ENCODE measurements at regions not wholly inside any gene's neighbourhood (a gene's known extent, or its start where the extent isn't known, plus 50 kb on each side); places are given as distances from the start of the nearest gene placed in this dataset.

DNA sequence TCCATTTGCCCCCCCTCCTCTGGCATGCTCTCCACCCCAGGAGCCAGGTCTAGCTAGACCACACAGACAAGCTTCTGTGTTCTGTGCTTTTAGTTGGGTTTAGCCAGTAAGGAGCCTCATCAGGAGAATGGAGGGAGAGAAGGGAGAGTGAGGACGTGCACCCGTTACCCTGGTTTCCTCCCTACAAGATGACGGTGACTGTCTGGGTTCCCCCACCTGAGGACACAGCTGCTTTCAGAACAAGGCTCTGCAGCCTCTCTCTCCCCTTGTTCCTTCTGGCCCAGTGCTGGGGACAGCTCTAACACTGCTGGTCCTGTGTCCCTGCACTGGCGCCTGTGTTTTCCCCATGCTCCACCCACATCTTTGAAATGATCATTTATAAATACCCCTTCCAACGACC, 184.4 kb upstream of the GALNT2 start:
- TF ChIP-seq, protein P1, sequence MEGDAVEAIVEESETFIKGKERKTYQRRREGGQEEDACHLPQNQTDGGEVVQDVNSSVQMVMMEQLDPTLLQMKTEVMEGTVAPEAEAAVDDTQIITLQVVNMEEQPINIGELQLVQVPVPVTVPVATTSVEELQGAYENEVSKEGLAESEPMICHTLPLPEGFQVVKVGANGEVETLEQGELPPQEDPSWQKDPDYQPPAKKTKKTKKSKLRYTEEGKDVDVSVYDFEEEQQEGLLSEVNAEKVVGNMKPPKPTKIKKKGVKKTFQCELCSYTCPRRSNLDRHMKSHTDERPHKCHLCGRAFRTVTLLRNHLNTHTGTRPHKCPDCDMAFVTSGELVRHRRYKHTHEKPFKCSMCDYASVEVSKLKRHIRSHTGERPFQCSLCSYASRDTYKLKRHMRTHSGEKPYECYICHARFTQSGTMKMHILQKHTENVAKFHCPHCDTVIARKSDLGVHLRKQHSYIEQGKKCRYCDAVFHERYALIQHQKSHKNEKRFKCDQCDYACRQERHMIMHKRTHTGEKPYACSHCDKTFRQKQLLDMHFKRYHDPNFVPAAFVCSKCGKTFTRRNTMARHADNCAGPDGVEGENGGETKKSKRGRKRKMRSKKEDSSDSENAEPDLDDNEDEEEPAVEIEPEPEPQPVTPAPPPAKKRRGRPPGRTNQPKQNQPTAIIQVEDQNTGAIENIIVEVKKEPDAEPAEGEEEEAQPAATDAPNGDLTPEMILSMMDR (conservative IDR thresholded peaks at IDR 0.05) = no peak
- no peak for TF ChIP-seq ZFX (IDR thresholded peaks at IDR 0.05)
